A673 (cell line): ENCODE measurements at regions not wholly inside any gene's neighbourhood (a gene's known extent, or its start where the extent isn't known, plus 50 kb on each side); places are given as distances from the start of the nearest gene placed in this dataset.

Experiments
- EZH2 ChIP-seq: fragments of 200-600 bp; sonication (generic); IDR thresholded peaks from 2 replicates; pipeline ENCODE4 v1.6.1; 2017; ENCODE audit warnings: borderline replicate concordance, low read depth, mild to moderate bottlenecking, mixed read lengths, antibody characterized with exemption, low read length; ENCODE audit not compliant: poor library complexity, severe bottlenecking
- TF ChIP-seq, protein P1 (sequence below): fragments of 300-800, 200-600 bp; sonication (generic); conservative IDR thresholded peaks from 2 replicates; pipeline ENCODE4 v1.5.1; 2017; ENCODE audit warnings: low read depth, mild to moderate bottlenecking, antibody characterized with exemption, low read length, moderate library complexity, mixed read lengths

DNA sequence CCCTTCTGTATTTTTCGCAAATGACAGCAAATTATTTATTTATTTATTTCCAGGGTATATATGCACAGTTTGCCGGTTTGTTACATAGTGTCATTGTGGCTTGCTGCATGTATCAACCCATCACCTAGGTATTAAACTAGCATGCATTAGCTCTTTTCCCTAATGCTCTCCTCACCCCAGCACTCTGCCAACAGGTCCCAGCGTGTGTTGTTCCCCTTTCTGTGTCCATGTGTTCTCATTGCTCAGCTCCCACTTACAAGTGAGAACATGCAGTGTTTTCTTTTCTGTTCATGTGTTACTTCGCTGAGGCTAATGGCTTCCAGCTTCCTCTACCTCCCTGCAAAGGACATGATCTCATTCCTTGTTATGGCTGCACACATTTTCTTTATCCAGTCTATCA is 592.3 kb downstream of the TRIB2 start:
- TF ChIP-seq, protein P1, sequence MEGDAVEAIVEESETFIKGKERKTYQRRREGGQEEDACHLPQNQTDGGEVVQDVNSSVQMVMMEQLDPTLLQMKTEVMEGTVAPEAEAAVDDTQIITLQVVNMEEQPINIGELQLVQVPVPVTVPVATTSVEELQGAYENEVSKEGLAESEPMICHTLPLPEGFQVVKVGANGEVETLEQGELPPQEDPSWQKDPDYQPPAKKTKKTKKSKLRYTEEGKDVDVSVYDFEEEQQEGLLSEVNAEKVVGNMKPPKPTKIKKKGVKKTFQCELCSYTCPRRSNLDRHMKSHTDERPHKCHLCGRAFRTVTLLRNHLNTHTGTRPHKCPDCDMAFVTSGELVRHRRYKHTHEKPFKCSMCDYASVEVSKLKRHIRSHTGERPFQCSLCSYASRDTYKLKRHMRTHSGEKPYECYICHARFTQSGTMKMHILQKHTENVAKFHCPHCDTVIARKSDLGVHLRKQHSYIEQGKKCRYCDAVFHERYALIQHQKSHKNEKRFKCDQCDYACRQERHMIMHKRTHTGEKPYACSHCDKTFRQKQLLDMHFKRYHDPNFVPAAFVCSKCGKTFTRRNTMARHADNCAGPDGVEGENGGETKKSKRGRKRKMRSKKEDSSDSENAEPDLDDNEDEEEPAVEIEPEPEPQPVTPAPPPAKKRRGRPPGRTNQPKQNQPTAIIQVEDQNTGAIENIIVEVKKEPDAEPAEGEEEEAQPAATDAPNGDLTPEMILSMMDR = no peak
- TF ChIP-seq EZH2 = no peak
